Keratinocyte (primary cell): ENCODE measurements at regions not wholly inside any gene's neighbourhood (a gene's known extent, or its start where the extent isn't known, plus 50 kb on each side); places are given as distances from the start of the nearest gene placed in this dataset.

Source experiments
- DNase-seq: peaks from one replicate; pipeline ENCODE4 v3.0.0-alpha.2; 2011; ENCODE audit warnings: low read depth, missing footprints, low spot score
- FAIRE-seq: peaks from 2 replicates; lab custom pipeline; 2011; peaks lifted over from hg19 to GRCh38; lab: Jason Lieb, UNC
- H2AFZ ChIP-seq: 2 replicates; pipeline ENCODE4 v1.6.0; 2012; ENCODE audit warnings: low read length, control low read depth, inconsistent platforms; ENCODE audit not compliant: control insufficient read depth
- H3K27ac ChIP-seq: 2 replicates; pipeline ENCODE4 v1.5.1; 2011; ENCODE audit warnings: low read length; ENCODE audit not compliant: control insufficient read depth, insufficient read depth
- H3K27me3 ChIP-seq: 3 replicates; pipeline ENCODE4 v1.6.0; 2011; ENCODE audit warnings: low read length; ENCODE audit not compliant: control insufficient read depth, insufficient read depth; ENCODE audit errors: extremely low read depth
- H3K36me3 ChIP-seq, 2 experiments: 2 replicates in 1 of 2; 3 replicates in 1 of 2; pipeline ENCODE4 v1.5.1; 2011; ENCODE audit warnings: low read length in 2 of 2, mild to moderate bottlenecking in 1 of 2; ENCODE audit not compliant: control insufficient read depth in 2 of 2, insufficient read depth in 2 of 2; ENCODE audit errors: extremely low read depth in 1 of 2
- H3K4me1 ChIP-seq: 3 replicates; pipeline ENCODE4 v1.5.1; 2011; ENCODE audit warnings: low read length; ENCODE audit not compliant: control insufficient read depth, insufficient read depth; ENCODE audit errors: extremely low read depth
- H3K4me2 ChIP-seq: 3 replicates; pipeline ENCODE4 v1.6.0; 2011; ENCODE audit warnings: low read depth, low read length; ENCODE audit not compliant: control insufficient read depth, insufficient read depth; ENCODE audit errors: extremely low read depth
- H3K4me3 ChIP-seq, 3 experiments: fragments of 200-600 bp in 1 of 3; sonication (generic) in 1 of 3; 2 replicates in 2 of 3; 3 replicates in 1 of 3; pipeline ENCODE4 v1.5.1; 2011 to 2016; ENCODE audit warnings: low read length in 3 of 3, mild to moderate bottlenecking in 3 of 3, control low read depth in 2 of 3, inconsistent platforms in 1 of 3, low read depth in 1 of 3, mixed read lengths in 1 of 3, mixed run types in 1 of 3, moderate library complexity in 1 of 3; ENCODE audit not compliant: control insufficient read depth in 2 of 3, insufficient read depth in 2 of 3; ENCODE audit errors: extremely low read depth in 1 of 3
- H3K79me2 ChIP-seq: 2 replicates; pipeline ENCODE4 v1.6.0; 2012; ENCODE audit warnings: low read length; ENCODE audit not compliant: control insufficient read depth, insufficient read depth
- H3K9ac ChIP-seq: 3 replicates; pipeline ENCODE4 v1.6.0; 2011; ENCODE audit warnings: low read length; ENCODE audit not compliant: control insufficient read depth, insufficient read depth; ENCODE audit errors: extremely low read depth
- H3K9me1 ChIP-seq: 3 replicates; pipeline ENCODE4 v1.6.0; 2011; ENCODE audit warnings: low read length; ENCODE audit not compliant: control insufficient read depth, insufficient read depth; ENCODE audit errors: extremely low read depth
- H3K9me3 ChIP-seq: 2 replicates; pipeline ENCODE4 v1.5.1; 2012; ENCODE audit warnings: low read depth, low read length; ENCODE audit not compliant: control insufficient read depth
- H4K20me1 ChIP-seq: 3 replicates; pipeline ENCODE4 v1.6.0; 2011; ENCODE audit warnings: low read length; ENCODE audit not compliant: control insufficient read depth, insufficient read depth; ENCODE audit errors: extremely low read depth
- EZH2 ChIP-seq: IDR thresholded peaks from one replicate; pipeline ENCODE4 v1.6.1; 2012; ENCODE audit warnings: inconsistent platforms, mild to moderate bottlenecking, low read length, moderate library complexity
- dilution Hi-C: fragments of 300-500 bp; cut with MboI; formaldehyde crosslinking; loops from one replicate; pipeline ENCODE4 v1.7.0; 2020; ENCODE audit warnings: low sequenced_read_pairs; ENCODE audit not compliant: extremely low pct_ligation_motif_present
- TF ChIP-seq, protein P1 (sequence below), 3 experiments: IDR thresholded peaks in 1 of 3; conservative IDR thresholded peaks in 1 of 3; optimal IDR thresholded peaks in 1 of 3; 2 replicates in 2 of 3; 3 replicates in 1 of 3; pipeline versions ENCODE3 to v1.5.1; 2011; ENCODE audit warnings: low read length in 3 of 3, mild to moderate bottlenecking in 3 of 3, moderate library complexity in 2 of 3, control low read depth in 1 of 3, inconsistent platforms in 1 of 3; ENCODE audit not compliant: insufficient read depth in 2 of 3; ENCODE audit errors: extremely low read depth in 1 of 3

DNA sequence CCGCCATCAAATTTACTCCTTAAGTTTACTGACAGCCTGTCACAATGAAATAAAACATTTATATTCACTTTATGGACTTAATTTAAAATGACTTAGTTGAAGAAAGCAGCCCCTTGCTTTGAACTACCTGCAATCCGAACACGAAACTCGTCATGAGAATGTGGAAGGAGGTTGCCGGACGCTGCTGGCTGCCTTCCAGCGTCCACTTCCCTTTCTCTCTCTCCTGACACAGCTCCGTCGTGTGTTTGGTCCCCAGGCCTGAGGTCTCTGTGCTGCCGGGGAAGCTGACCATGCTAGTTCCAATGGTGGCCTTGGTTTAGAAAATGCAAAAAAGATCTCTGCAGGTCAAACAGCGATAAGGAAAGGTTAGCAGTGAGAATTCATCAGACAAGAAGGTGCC lies 519.7 kb downstream of the CDH26 start:
- no peak for FAIRE-seq
- no peak for DNase-seq
- no peak overlapping the region for H2AFZ ChIP-seq
- dilution Hi-C loops: no loop called here
- peaks cover 5% of the 10 kb centered on the region for H3K27me3 ChIP-seq
- H3K4me2 ChIP-seq: no peak overlapping the region
- no peaks in the 10 kb centered on the region for H3K9me1 ChIP-seq
- no peak overlapping the region for H3K4me3 ChIP-seq
- no peak overlapping the region for H3K9ac ChIP-seq
- H3K4me1 ChIP-seq: no peaks in the 10 kb centered on the region
- no peaks in the 10 kb centered on the region for H4K20me1 ChIP-seq
- H3K9me3 ChIP-seq: no peaks in the 10 kb centered on the region
- no peaks in the 10 kb centered on the region for H3K79me2 ChIP-seq
- H3K36me3 ChIP-seq: no peaks in the 10 kb centered on the region
- H3K27ac ChIP-seq: no peak overlapping the region
- no peak for TF ChIP-seq EZH2
- TF ChIP-seq, protein P1, sequence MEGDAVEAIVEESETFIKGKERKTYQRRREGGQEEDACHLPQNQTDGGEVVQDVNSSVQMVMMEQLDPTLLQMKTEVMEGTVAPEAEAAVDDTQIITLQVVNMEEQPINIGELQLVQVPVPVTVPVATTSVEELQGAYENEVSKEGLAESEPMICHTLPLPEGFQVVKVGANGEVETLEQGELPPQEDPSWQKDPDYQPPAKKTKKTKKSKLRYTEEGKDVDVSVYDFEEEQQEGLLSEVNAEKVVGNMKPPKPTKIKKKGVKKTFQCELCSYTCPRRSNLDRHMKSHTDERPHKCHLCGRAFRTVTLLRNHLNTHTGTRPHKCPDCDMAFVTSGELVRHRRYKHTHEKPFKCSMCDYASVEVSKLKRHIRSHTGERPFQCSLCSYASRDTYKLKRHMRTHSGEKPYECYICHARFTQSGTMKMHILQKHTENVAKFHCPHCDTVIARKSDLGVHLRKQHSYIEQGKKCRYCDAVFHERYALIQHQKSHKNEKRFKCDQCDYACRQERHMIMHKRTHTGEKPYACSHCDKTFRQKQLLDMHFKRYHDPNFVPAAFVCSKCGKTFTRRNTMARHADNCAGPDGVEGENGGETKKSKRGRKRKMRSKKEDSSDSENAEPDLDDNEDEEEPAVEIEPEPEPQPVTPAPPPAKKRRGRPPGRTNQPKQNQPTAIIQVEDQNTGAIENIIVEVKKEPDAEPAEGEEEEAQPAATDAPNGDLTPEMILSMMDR (optimal IDR thresholded peaks at IDR 0.05 in 1 of 3, IDR thresholded peaks at IDR 0.05 in 1 of 3, conservative IDR thresholded peaks at IDR 0.05 in 1 of 3; ENCODE audit: extremely low read depth in 1 of 3, insufficient read depth in 2 of 3, low read length in 3 of 3): no peak

DNA sequence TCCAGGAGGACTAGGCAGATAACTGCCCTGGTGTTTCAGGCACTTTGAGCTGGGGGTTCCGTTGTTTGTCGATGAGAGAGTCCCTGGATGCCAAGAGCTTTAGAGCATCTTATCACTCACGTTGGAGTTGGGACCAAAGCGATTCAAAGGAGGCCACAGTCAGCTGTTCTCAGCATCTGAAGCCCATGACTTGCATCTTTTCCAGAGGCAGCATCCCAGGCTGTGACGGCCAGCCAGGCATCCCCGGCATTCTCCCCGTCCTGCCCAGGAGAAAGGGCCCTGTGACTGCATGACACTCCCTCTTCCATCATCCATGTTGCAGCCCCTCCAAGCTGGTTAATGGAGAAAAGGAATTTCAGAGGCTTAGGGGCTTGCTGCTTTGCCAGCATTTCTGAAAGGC lies 520.3 kb downstream of the CDH26 start:
- Histone ChIP-seq H3K9ac (no peak overlapping the region), H3K36me3 (no peaks in the 10 kb centered on the region), H3K4me3 (no peak overlapping the region), H3K4me1 (no peaks in the 10 kb centered on the region), H3K9me3 (no peaks in the 10 kb centered on the region), H3K4me2 (no peak overlapping the region), H3K27ac (no peak overlapping the region), H3K27me3 (peaks cover 5% of the 10 kb centered on the region), H2AFZ (no peak overlapping the region), H3K9me1 (no peaks in the 10 kb centered on the region), H4K20me1 (no peaks in the 10 kb centered on the region), H3K79me2 (no peaks in the 10 kb centered on the region)
- FAIRE-seq (no peak), DNase-seq (no peak)
- TF ChIP-seq, protein P1 (optimal IDR thresholded peaks at IDR 0.05 in 1 of 3, IDR thresholded peaks at IDR 0.05 in 1 of 3, conservative IDR thresholded peaks at IDR 0.05 in 1 of 3; ENCODE audit: extremely low read depth in 1 of 3, insufficient read depth in 2 of 3, low read length in 3 of 3): no peak
- no peak for TF ChIP-seq EZH2
- dilution Hi-C loops: no loop called here
